Hematopoietic multipotent progenitor cell treated with erythropoietin and hydrocortisone succinate and interleukin-3 and kit ligand, for 6 days (in vitro differentiated cells): ENCODE measurements at regions not wholly inside any gene's neighbourhood (a gene's known extent, or its start where the extent isn't known, plus 50 kb on each side); places are given as distances from the start of the nearest gene placed in this dataset.
A peak's percentile ranks its signal among the peaks of the same experiment; 100 is the strongest.
"Not testable (repeated sequence)": the region's sequence is repeated elsewhere in the genome, so short reads cannot be mapped to it uniquely, and the experiment has no call there.

Experiments used
- DNase-seq: peaks from one replicate; pipeline ENCODE4 v3.0.0-alpha.2; 2015

- DNase-seq, result not testable (repeated sequence)
Measured at GRCh38 chr16:58992755-58993154, 258.6 kb upstream of the GOT2 start.

- not testable (repeated sequence) for DNase-seq
Measured at GRCh38 chr16:58983181-58983965, 249.3 kb upstream of the GOT2 start.

- DNase-seq, result no peak
Measured at GRCh38 chr16:58970775-58971174, 236.7 kb upstream of the GOT2 start.

GRCh38 chr16:58963479-58963878 is 229.4 kb upstream of the GOT2 start:
- no peak for DNase-seq

GRCh38 chr16:58962811-58963210 is 228.7 kb upstream of the GOT2 start:
- DNase-seq, result no peak

- no peak for DNase-seq
Measured at GRCh38 chr16:58960484-58960883, 226.4 kb upstream of the GOT2 start.

- DNase-seq, result no peak
Measured at GRCh38 chr16:58960034-58960433, 225.9 kb upstream of the GOT2 start.

GRCh38 chr16:58958749-58959148 is 224.6 kb upstream of the GOT2 start:
- DNase-seq, result no peak

- no peak for DNase-seq
Measured at GRCh38 chr16:58948244-58948643, 214.1 kb upstream of the GOT2 start.

GRCh38 chr16:58940609-58941008 is 206.5 kb upstream of the GOT2 start:
- no peak for DNase-seq

GRCh38 chr16:58938811-58939210 is 204.7 kb upstream of the GOT2 start:
- no peak for DNase-seq

- DNase-seq, result peak; percentile 5
Measured at GRCh38 chr16:58937661-58938060, 203.5 kb upstream of the GOT2 start.

GRCh38 chr16:58933186-58933585 is 199.1 kb upstream of the GOT2 start:
- no peak for DNase-seq

- no peak for DNase-seq
Measured at GRCh38 chr16:58931436-58931835, 197.3 kb upstream of the GOT2 start.

GRCh38 chr16:58923094-58923493 is 189.0 kb upstream of the GOT2 start:
- DNase-seq, result no peak

- DNase-seq, result no peak
Measured at GRCh38 chr16:58913456-58913855, 179.3 kb upstream of the GOT2 start.

- no peak for DNase-seq
Measured at GRCh38 chr16:58912571-58912970, 178.5 kb upstream of the GOT2 start.

- no peak for DNase-seq
Measured at GRCh38 chr16:58906981-58907715, 173.0 kb upstream of the GOT2 start.

GRCh38 chr16:58904291-58904690 is 170.2 kb upstream of the GOT2 start:
- DNase-seq, result no peak

GRCh38 chr16:58889516-58889915 is 155.4 kb upstream of the GOT2 start:
- DNase-seq, result no peak

- DNase-seq, result no peak
Measured at GRCh38 chr16:58885528-58886170, 151.5 kb upstream of the GOT2 start.

GRCh38 chr16:58884141-58884540 is 150.0 kb upstream of the GOT2 start:
- DNase-seq, result no peak

- DNase-seq, result no peak
Measured at GRCh38 chr16:58883131-58883530, 149.0 kb upstream of the GOT2 start.

GRCh38 chr16:58882292-58882691 is 148.2 kb upstream of the GOT2 start:
- DNase-seq, result peak; percentile 77
